GM18519 (cell line): ENCODE measurements at regions not wholly inside any gene's neighbourhood (a gene's known extent, or its start where the extent isn't known, plus 50 kb on each side); places are given as distances from the start of the nearest gene placed in this dataset.

Experiments
- ATAC-seq: cut with Tn5 transposase; IDR thresholded peaks from one replicate; pipeline ENCODE4 v1.9.1; 2021; ENCODE audit warnings: mild to moderate bottlenecking, moderate library complexity; ENCODE audit not compliant: unreplicated experiment, low FRiP score

DNA sequence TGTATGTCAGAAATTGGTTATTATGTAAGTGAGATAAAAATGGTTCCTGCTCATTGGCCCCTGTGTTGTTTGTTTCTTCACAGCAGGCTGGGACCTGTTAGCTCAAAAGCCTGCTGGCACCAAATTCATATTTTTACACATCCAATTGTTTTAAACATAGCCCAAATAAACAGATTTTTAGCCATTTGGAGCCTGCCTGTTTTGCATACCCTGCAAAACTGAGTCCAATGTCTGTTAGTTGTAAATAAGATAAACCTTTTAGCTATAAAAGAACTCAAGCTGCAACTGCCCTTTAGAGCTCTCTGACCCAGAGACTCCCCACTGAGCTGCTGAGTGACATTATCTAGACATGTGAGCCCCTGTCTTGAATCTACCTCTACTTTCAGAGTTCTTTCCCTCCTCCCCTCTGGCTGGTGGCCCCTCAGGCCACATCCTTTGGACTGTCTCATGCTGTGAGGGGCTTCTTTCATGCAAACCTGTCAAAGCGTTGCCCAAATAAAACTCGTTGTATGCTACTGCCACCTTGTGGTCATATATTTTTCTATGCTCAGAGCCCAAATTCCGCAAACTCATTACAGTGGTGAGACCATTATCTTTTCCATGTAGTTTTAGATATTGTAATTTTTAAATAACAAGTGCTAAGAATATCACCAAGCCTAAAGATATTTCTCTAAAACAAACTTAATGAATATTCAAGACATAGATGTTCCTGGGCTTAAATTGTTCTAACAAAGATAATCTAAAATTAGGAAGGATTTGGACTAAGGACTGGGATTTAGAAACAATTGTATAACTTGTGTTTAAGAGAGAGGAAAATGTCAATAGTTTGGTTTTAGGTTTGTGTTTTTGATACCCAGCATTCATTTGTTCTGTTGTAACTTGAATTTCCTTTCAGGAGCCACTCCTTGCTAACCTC is 337.9 kb downstream of the AACS start:
- no peak for ATAC-seq

DNA sequence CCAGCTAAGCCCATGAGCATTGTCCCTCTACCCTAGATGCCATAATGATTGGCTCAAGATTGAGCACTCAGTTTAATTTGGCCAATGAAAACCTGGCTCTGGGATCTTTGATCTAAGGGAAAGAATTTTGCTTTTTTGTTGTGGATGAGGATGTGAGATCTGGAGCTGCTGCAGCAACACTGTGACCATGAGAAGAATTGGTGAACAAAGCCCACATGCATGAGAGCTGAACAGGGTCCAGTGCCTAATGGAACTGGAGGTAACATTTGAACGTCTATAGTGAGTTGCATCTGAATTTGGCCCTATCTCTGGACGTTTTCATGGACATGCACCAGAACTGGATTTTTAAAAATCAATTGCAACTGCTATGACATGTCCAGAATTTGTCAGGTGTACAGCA is 338.6 kb downstream of the AACS start:
- no peak for ATAC-seq

DNA sequence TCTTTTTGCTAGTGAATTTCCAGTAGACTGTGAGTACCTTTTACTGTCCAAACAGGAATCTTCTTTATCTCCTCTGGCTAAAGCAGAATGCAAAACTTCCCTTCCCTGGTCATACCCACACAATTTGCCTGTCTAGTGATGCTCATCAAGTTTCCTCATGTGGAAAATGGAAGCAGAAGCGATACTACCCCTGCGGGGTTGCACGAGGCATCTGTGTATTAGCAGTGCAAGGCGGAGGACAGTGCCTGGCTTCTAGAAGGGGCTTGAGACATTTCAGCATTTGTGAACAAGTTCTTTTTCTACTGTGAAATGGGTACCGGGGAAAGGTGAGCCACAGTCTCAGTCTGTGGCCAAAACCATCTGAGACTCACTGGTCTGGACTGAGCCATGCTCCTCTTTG is 340.9 kb downstream of the AACS start:
- peak; percentile 91 for ATAC-seq

DNA sequence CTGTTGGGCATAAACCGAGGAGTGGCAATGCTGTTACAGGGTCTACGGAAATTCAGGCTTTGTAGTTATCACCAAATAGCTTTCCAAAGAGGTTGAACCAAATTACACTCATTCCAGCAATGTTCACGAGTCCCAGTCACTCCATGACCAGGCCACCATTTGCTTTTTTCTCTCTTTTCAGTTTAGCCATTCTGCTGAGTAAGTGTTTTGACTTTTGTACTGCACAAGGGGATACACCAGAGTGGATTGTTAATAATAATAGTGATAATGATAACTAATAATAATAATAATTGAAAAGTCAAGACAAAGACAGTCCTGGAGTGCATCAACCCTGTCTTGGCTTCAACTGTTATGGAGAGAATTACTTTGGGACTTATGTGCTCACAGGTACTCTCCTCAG is 343.5 kb downstream of the AACS start:
- ATAC-seq: no peak

DNA sequence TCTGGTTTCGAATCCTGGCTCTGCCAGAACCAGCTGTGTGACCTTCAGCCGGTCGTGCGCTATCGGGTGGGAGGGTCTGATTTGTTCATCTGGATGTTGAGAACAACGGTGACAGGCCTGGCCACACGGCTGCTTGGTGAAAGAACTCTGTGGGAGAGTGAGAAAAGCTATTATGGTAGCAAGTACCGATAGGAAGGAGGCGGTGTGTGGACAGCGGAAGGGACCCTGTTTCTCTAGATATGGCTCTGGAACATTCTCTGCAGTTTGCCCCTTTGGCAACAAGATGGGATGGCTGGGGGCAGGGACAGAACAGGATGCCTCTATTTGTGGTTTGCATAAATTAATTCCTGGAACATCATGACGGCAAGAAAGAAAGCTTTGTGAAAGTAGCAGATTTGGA is 347.3 kb downstream of the AACS start:
- ATAC-seq: no peak

DNA sequence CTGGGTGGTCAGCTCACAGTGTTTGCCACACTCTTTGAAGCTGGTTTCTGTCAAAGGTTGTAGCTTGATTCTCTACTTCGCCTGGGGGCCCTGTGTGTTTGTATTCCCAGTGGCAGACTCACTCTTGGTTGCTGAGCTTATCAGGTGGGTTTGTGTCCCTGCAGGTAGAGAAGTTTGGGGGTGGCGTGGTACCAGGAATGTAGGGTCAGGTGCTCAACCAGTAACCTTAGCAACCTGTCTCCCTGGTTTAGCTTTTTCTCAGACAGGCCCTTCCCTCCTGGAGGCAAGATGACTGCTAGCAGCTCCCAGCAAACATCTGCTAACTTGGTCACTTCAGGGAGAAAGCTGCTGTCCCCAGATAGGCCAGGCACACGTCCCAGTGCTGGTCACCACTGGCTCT is 352.2 kb downstream of the AACS start:
- no peak for ATAC-seq

DNA sequence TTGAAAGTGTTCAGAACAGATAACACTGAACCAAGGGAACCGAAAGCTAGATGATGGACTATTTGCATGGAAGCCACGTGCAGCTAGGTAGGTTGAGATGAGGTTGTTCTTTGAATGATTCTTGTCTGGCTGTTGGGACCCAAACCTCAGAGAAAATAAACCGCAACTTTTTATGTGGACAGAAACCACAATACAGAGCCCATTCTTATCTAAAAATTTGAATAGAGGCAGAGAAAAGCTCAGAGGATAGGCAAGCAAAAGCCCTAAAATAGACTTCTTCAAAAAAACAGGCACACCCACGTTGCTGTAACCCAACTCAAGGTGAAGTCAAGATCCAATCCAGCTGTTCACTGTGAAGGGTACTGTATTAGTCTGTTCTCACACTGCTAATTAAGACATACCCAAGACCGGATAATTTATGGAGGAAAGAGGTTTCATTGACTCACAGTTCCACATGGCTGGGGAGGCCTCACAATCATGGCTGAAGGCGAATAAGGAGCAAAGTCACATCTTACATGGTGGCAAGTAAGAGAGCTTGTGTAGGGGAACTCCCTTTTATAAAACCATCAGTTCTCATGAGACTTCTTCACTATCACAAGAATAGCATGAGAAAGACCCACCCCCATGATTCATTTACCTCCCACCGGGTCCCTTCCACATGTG is 353.8 kb downstream of the AACS start:
- ATAC-seq: peak; percentile 83

DNA sequence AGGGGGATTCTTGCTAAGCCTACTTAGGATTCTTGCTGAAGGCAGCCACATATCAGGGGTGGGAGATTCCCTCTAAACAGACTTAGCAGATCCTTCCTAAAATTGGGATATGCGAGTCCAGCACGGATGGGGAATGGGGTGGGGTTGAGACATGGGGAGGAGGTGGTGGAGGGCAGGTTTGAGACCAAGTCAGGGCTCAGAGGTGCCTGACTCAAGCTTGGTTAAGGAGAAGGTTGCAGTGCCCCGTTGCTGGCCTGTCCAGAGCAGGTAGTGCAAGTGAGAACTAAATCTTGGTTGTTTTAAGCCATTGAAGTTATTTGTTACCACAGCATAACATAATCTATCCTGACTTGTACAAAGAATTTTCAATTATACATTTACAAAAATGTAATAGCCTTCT is 359.7 kb downstream of the AACS start:
- no peak for ATAC-seq

DNA sequence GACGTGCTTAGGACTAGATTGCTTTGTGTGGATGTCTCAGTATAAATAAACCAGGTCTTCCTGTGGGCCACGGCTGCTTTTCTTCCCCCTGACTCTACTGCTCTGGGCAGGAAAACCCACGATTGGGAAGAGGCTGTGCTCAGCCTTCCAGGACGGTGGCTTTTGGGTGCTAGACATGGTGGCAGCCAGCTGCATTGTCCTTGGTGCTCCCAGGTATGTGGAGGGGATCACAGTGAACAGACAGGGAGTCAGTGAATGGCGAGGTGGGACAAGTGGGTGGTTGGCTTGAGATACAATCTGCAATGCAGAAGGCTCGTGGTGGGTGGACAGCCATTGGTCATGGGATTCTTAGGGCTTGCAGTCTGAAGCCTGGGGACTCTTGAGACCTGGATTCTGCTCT is 366.3 kb downstream of the AACS start:
- ATAC-seq: no peak

DNA sequence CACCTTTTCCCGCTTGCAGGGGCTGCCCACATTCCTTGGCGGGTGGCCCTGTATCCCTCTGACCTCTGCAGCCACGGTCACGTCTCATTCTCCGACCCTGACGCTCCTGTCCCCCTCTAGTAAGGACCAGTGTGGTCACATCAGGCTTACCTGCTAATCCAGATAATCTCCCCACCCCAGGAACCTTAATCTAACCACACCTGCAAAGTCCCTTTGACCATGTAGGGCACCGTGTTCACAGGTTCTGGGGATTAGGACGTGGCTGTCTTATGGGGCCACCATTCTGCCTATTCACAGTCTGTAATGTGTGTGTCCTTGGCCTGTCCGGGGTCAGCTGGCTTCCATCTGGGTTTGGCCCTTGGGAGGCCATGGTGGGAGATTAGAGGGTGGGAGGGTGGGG is 368.9 kb downstream of the AACS start:
- no peak for ATAC-seq

DNA sequence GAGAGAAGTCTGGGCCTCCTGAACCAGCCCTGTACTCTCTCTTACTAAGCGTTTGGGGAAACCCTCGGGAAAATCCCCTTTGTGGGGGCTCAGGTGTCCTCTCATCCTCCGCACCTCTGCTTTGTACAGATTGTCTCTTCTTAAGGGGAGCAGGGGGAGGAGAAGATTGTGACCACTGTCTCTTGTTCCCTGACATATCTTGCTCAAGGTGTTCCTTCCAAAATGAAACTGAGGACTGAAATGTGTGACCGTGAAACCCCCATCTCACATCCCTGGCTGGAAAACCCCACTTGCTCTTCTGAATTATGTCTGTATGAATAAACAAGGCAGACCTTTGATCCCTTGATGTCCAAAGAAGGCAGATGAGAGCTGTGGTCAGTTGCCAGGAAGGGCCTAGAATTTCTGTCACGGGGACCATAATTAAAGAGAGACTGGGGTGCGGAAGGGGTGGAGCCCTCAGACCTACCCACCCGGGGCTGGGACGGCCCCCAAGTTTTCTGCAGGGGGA is 369.8 kb downstream of the AACS start:
- peak; percentile 71 for ATAC-seq

DNA sequence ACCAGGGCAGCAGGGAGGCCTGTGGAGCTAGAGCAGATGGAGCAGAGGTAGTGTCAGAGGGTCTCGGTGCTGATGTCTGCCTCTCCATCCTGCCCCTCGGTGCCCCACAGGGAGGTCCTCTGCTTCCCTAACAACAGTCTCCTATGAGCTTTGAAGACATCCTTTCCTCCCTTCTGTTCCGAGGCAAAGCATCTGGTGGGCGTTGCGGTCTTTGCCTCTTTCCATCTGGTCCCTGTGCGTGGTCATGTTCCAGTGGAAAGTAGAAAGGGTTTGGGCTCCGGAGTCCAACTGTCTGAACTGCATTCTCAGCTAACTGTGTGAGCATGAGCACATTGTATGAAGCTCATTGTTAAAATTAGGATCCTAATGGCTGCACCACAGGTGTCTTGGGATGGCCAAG is 370.6 kb downstream of the AACS start:
- no peak for ATAC-seq

DNA sequence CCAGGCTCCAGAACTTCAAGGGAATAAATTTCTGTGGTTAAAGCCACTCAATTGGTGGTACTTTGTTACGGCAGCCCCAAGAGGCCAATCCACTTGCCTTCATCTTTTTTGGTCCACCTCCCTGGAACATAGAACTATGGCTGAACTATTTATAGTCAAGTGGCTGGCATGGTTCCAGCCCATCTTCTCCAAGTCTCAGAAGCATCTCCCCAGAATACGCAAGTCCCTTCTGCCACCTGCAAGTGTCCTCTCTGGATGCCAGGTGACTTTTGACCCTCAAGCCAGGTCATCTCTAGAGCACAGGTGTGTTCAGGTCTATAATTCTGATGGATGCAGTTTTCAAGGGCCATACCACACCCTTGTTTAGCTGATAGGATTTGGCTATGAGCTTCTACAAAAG is 371.5 kb downstream of the AACS start:
- no peak for ATAC-seq

DNA sequence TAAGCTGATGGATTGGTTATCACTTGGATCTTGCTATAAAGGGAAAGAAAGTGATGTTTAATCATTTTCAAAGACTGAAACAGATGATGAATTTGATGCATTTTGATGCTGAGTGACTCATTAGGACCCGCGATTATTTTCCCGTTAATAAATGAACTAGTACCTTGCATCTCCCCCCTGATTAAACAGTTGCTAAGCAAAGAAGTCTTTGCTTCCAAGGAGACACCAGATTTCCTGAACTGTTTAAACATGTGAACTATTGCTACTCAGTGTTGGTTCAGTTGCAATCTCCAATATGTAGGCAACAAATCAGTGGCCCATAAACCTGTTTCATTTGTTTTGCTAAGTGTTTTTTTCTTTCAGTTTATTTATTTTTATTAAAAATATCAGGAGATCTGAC is 375.2 kb downstream of the AACS start:
- no peak for ATAC-seq

DNA sequence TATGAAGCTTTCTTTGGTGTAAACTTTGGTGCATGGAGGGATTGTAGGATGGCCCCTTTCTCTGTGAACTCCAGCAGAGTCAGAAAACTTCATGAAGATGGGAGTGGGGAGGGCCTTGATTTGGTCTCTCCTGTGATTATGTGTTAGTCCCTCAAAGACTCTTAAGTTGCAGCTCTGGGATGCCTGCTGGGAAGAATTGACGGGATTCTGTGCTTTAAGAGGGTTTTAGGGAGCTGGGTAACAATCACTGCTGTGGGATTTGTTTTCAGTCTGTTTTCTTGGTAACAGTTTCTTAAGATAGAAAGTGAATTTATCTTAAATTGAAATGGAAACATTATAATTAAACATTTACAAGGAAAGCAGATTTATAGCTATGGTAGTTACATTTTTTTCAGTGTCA is 378.1 kb downstream of the AACS start:
- no peak for ATAC-seq

DNA sequence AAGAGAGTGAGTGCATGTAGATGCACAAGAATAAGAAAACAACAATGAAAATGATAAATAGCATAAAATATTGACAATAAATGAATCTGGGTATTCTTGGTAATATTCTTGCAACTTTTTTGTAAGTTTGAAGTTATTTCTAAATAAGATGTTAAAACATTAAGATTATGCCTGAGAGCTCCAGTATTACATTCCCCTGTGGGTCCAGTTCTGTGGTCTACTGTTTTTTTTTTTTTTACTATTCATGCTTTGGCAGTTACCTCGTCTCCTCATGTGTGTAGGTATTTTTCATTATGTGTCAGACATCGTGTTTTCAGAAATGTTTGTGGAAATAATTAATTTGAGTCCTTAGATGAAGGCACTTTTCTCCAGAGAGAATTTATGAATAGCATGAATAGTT is 386.2 kb downstream of the AACS start:
- ATAC-seq: no peak

DNA sequence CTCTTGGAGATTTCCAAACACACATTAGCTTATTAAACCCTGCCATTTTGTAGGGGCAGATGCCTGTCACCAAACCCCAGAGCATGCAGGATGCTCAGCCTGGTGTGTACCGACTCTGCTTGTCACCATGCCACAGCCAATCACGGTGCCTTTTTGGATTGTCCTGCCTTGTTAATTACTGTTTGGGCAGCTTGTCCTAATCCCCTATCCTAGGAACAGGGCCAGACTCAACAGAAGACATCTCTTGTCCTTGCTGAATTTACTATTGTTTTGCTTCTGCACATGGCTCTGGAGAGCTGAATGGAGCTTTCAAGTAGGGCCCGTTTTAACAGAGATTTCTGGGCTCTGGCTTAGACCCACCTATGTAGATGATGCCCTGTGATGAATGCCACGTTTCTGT is 388.5 kb downstream of the AACS start:
- ATAC-seq: no peak

DNA sequence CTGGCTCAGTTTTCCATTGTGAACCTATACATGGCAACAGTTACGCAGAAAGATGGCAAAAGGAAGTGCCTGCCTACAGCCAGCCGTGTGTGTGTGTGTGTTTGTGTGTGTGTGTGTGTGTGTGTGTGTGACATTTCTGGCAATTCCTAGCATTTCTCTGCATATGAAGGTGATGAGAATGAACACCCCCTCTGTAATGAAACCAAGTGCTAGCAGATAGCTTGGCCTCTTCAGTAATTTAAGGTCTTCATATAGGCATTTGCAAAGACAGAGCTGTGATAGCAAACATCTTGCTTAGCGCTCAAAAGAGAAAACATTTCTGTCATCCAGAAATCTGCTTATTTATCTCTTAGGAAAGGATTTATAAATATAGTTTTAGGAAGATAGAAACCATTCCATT is 389.1 kb downstream of the AACS start:
- ATAC-seq: no peak

DNA sequence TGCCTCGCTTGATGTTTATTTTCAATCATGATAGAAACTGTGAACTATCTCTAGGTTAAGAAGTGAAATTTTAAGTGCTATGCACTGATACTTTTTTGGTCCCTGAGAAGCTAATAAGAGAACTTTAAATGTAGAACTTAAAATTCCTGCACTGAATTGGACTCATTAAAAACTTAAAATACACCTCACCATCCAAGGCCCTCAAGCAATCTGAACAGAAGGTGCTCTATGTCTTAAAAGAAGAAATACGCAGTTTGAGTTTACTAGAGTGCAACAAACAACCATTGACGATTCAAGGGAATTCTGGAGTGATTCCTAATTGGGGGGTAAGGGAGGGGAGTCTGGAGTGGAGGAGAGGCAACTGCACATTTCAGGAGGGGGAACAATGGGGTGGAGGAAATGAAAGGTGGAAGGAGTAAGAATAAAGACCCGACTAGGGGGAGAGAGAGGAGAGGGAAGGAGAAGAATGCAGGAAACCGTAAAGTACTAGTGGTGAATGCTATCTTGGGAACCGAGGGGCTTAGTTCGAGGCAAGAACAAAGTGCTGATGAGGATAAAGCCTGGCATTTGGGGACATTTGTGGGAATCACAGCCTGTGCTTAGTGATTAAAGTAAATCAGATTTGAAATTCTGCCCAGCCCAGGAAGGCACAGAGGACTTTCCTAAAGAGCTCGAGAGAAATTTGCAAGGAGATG is 389.7 kb downstream of the AACS start:
- no peak for ATAC-seq

DNA sequence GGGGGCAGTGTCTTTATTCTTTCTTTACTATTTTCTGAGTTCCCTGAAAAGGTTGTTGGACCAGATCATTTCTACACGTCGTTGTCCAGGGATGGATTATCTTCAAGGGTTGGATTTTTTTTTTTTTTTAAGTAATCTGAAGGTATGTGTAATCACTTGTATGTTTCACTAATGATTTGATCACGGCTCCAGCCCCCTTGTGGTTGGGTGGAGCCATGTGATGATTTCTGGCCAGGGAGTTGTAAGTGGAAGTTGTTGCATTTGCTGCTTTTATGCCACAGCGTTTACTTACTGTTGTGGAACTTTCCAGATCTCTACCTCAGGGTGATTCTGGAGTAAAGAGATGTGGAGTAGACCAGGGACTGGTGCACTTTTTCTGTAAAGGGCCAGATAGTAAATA is 390.3 kb downstream of the AACS start:
- ATAC-seq: no peak

DNA sequence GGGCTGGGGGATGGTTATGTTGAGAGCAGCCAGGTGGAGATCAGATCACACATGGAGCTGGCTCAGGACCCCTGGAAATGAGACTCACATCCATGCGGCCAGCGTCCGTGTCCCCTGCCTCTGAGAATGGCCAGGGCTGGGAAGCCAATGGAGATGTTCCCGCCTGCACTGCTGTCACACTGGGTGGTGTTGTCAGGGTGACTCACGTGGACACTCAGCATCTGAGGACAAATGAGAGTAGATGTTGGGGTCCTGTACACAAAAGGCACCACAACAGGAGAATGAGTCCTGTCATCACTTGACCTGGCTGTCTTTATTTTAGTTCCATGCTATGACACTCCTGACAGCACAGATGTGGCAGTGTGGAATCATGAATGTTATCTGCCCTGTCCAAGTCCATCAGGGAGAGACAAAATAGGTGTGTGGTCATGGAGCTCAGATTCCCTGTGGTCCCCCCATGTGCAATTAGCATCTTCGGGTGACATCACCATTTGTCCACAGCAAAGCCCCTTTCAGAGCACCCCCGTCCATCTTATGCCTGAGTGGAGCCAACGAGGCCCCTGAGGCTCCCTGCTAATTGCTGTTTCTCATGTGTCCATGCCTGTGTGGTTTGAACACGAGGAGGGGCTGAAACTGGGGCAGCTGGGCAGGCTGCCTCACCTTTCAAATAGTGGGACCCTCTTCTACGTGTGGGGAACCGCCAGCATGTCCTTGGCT is 393.5 kb downstream of the AACS start:
- ATAC-seq: no peak
